NCI-H1694 (cell line): ENCODE measurements at regions not wholly inside any gene's neighbourhood (a gene's known extent, or its start where the extent isn't known, plus 50 kb on each side); places are given as distances from the start of the nearest gene placed in this dataset.
"Not testable (repeated sequence)": the region's sequence is repeated elsewhere in the genome, so short reads cannot be mapped to it uniquely, and the experiment has no call there.

Source experiments
- DNase-seq: peaks from one replicate; lab custom pipeline; 2025; lab: John Stamatoyannopoulos, UW

DNA sequence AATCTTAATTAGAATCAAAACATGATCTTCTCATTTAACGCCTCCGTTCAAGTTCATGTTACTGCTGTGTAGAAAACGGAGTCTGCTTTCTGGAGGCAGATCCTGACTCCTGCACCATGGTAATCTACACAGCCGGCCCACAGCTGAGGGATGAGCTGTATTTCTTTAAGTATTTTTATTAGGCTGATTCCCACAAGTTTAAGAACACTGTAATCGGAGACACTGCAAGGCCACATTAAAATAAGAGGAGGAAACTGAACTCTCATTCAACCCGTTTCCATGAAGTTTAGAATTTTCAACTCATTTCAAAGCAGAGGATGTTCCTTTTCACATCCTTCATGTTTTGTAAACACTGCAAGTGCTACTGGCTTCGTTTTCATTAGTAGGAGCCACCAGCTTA, 372.2 kb downstream of the NFIB start:
- no peak for DNase-seq

DNA sequence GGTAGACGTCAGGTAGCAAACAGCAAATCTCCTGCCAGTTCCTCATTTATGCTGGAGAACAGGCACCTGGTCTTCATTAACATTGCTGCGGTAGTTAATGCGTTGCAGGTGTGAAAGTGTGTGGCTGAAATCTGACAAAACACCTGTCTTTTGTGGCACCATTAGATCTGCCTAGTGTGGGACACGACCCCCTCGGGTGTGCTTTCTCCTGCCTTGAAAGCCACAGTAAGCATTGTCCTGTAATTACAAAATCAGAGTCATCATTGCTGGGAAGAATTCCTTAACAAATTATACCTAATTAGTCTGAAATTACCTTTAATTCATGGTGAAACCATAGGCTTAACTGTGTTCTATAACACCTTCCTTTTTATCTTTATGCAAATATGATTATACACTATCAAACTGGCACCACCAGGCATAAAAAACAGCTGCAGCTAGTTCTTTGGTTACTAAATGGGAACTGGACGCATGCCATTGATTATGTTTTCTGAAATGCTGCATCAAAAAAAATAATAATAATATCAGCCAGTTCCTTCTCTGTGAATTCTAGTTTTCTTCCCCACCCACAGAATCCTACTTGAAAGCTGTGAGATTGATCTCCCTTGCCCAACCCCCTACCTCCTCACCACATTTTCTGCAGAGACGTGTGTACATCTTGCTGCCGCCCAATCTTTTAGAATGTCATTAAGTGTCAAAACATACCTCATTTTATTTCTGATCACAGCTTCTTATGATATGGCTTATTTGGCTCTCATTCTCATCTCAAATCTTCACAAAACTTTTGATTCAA, 374.0 kb downstream of the NFIB start:
- no peak for DNase-seq

DNA sequence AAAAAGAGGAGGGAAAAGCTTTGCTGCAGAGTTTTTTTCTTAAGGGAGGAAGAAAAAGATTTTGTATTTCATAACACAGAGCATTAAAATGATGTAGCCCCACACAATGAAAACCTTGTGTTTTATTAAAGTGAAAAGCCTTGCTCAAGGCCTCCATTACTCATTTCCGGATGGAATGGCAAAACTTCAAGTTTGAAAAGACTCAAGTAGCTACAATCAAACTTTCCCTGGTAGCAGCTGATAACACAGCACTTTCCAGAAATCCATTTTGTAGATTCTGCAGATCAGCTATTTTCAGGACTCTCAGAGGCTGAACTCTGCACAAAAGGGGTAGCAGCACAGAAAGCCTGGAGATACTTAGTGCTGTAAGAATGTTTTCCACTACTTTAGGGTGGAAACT, 374.8 kb downstream of the NFIB start:
- no peak for DNase-seq

- no peak for DNase-seq
These were observed 379.5 kb downstream of the NFIB start for GRCh38 chr9:13934416-13934815.

DNA sequence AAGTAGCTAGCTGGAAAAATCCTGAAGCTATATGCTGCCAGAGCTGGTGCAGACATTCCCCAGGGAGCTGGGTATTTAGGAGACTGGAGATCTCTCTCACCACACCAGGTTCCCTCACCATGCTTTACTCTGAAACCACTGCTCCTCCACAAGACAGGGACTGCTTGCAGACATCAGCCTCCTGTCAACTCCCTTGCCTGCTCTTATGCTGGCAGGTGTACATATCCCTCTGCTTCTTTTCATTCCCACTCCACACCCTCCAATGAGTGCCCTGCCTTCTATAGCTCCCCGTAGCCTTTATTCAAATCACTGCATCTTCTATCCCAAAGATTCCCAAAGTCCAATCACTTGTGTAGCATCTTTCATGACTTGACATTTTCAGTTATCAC, 380.7 kb downstream of the NFIB start:
- no peak for DNase-seq

GRCh38 chr9:13932528-13933267, 381.2 kb downstream of the NFIB start:
- DNase-seq = no peak

DNA sequence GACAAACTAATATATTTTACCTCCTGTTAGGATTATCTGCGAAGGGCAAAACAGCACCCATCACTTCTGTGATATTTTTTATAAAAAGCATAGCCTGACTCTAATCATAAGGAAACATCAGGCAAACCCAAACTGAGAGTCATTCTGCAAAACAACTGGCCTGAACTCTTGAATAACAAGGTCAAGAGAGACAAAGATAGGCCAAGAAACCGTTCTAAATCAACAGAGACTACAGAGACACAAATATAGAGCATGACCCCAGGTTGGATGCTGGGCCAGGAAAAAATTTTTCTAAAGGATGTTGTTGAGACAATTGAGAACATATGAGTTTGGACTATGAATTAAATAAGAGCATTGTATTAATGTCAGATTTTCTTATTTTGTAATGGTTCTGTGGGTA, 384.9 kb downstream of the NFIB start:
- no peak for DNase-seq

DNA sequence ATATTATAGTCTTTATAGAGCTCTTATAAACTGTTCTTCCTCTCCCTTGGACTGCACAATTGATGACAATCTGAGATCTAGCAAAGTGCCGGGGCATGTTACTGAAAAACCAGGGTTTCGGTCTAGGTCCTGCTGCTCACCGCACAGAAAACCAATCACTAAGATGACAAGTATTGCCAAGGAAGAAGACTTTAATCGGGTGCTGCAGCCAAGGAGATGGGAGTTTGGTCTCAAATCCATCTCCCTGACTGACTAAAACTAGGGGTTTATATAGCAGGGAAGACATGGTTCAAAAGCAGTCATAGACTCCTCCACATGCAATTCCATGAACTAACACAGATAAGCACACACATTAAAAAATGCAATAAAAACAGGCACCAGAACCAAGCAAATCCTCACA, 390.6 kb downstream of the NFIB start:
- DNase-seq = no peak

DNA sequence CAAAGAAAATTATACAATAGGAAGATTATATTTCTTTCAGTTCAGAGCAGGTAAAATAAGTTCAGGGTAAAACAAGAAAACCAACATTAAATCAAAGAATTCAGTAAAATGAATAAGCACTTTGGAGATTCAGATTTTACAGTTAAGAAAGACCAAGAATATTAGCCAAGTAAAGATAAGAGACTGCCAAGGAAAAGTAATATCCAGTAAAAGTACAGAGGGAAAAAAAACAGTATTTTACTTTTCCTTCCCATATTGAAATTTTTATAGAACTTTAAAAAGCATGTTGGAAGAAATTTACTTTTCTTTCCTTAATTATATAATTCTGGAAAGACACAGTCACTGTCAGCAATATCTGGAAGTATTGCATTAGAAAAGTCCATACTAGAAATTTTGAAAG, 393.4 kb downstream of the NFIB start:
- DNase-seq = no peak

- no peak for DNase-seq
These were observed 394.5 kb downstream of the NFIB start for GRCh38 chr9:13919401-13919800.

DNA sequence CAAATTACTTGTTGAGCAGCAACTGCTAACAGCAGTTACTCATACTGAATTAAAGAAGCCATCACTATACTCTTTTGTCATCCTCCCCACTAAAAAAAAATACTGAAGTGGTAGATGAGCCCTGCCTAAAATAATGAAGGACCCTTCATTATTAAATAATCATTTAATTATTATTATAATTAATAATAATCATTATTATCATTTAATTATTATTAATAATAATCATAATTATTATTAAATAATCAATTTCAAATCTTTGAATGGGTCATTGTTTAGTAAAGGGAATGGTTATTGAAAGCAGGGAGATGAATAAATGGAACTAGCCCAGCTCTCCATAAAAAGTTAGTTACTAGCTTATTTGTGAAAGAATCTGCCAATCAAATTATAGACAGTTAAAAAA, 396.4 kb downstream of the NFIB start:
- no peak for DNase-seq

- DNase-seq = no peak
These were observed 398.2 kb downstream of the NFIB start for GRCh38 chr9:13915591-13916301.

DNA sequence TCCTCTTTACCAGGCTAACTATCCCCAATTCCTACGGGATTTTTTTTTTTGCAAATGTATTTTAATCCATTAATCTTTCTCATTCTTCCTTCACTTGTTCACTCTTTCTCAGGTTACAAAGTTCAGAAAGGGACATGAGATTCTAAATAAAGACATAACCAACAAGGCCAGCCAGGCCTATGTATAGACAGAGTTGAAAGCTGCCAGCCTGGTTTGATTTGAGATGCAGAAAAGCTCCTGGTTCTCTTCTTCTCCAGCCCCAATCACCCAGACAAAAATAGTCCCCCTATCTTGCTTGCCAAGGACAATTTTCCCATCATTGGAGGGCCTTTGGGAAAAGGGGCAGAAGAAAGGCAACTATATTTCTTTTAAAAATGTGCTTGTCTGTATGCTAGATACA, 398.8 kb downstream of the NFIB start:
- no peak for DNase-seq

GRCh38 chr9:13911473-13911872, 402.5 kb downstream of the NFIB start:
- DNase-seq = no peak

GRCh38 chr9:13907842-13908241, 406.1 kb downstream of the NFIB start:
- DNase-seq = not testable (repeated sequence)

GRCh38 chr9:13904746-13905145, 409.2 kb downstream of the NFIB start:
- no peak for DNase-seq

GRCh38 chr9:13904311-13904710, 409.6 kb downstream of the NFIB start:
- DNase-seq = no peak

DNA sequence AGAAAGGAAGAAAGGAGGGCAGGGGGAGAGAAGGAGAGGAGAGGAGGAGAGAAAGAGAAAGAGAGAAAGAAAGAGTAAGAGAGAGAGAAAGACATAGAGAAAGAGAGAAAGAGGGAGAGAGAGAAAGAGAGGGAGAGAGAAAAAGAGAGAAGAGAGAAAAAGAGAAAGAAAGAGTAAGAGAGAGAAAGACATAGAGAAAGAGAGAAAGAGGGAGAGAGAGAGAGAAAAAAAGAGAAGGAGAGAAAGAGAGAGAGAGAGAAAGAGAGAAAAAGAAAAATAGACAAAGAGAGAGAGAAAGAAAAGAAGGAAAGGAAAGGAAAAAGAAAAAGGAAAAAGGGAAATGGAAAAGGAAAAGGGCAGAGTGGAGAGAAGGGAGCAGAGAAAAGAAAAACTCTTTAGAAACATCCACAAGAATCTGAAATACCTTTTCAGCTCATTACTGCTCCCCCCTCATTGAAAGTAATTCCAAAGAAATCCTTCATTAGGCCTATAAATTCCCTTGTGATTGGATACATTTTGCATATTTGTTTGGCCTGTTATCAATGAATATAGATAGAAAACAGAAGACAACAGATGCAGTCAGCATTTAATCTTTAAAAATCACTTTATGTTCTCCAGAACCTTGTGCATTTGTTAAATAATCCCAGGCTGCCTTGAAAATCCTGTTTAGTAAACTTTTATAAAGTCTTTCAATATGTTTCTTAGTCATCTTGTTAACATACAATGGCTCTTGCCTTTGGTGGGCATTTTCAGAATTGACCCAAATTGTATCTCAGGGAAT, 411.5 kb downstream of the NFIB start:
- DNase-seq = no peak

GRCh38 chr9:13901176-13901575, 412.8 kb downstream of the NFIB start:
- DNase-seq = no peak

- no peak for DNase-seq
These were observed 413.5 kb downstream of the NFIB start for GRCh38 chr9:13900449-13900848.

DNA sequence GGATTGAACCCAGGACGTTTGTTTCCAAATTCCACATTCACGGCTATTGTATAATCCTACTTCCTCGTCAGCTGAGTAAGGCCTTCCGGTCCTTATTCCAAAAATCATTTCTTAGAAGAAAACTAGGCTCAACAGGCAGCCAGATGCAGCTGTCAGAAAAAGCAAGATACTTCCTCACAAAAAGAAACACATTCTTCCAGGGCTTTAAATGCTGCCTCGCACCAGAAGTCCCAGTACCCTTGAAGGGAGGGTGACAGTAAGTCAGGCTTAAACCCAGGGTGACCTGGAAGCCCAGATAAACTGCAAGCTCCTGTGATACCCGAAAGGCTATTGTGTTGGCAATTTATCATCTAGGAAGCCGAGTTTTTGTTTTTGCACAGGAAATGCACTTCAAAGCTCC, 414.0 kb downstream of the NFIB start:
- no peak for DNase-seq

DNA sequence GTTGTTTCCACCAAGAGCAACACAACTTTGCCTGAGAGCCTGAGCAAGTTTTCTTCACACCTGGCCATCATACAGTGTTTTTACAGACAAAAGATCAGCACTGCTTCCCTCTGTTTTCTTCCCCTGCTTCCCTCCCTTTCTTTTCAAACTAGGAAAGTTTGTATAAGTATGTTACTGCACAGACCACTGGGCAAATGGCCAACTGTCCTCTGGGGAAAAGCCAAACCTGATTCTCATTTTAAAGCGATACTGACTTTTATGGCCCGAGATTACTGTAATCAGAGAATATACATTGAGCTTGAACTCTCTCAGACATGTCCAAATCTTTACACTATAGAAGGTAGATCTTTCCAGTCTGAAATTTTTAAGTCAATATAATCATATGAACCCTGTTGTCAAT, 415.0 kb downstream of the NFIB start:
- no peak for DNase-seq
